GM21423 (cell line): ENCODE measurements at regions not wholly inside any gene's neighbourhood (a gene's known extent, or its start where the extent isn't known, plus 50 kb on each side); places are given as distances from the start of the nearest gene placed in this dataset.

ENCODE experiments used
- ATAC-seq: cut with Tn5 transposase; IDR thresholded peaks from one replicate; pipeline ENCODE4 v1.9.1; 2021; ENCODE audit warnings: mild to moderate bottlenecking, moderate library complexity; ENCODE audit not compliant: unreplicated experiment

- no peak for ATAC-seq
Observed at GRCh38 chr17:68749349-68750207, 148.4 kb upstream of the FAM20A start.

GRCh38 chr17:68748381-68748780 is 147.2 kb upstream of the FAM20A start:
- ATAC-seq, result no peak

- ATAC-seq, result no peak
Observed at GRCh38 chr17:68740555-68741447, 139.6 kb upstream of the FAM20A start.

GRCh38 chr17:68737761-68738443 is 136.7 kb upstream of the FAM20A start:
- no peak for ATAC-seq

- no peak for ATAC-seq
Observed at GRCh38 chr17:68734931-68735330, 133.8 kb upstream of the FAM20A start.

- no peak for ATAC-seq
Observed at GRCh38 chr17:68734187-68734900, 133.2 kb upstream of the FAM20A start.

GRCh38 chr17:68733241-68734176 is 132.3 kb upstream of the FAM20A start:
- ATAC-seq, result no peak

- ATAC-seq, result no peak
Observed at GRCh38 chr17:68732301-68732749, 131.2 kb upstream of the FAM20A start.

GRCh38 chr17:68731465-68731864 is 130.3 kb upstream of the FAM20A start:
- ATAC-seq, result no peak

GRCh38 chr17:68719431-68719830 is 118.3 kb upstream of the FAM20A start:
- no peak for ATAC-seq

GRCh38 chr17:68718926-68719325 is 117.8 kb upstream of the FAM20A start:
- ATAC-seq, result no peak

- ATAC-seq, result no peak
Observed at GRCh38 chr17:68718465-68718864, 117.3 kb upstream of the FAM20A start.

GRCh38 chr17:68714676-68715075 is 113.5 kb upstream of the FAM20A start:
- no peak for ATAC-seq

GRCh38 chr17:68711858-68712257 is 110.7 kb upstream of the FAM20A start:
- no peak for ATAC-seq

- no peak for ATAC-seq
Observed at GRCh38 chr17:68710976-68711375, 109.8 kb upstream of the FAM20A start.

- ATAC-seq, result no peak
Observed at GRCh38 chr17:68710035-68710780, 109.0 kb upstream of the FAM20A start.

- ATAC-seq, result no peak
Observed at GRCh38 chr17:68709461-68709860, 108.3 kb upstream of the FAM20A start.

GRCh38 chr17:68707031-68707430 is 105.9 kb upstream of the FAM20A start:
- no peak for ATAC-seq
